Esophagus muscularis mucosa (tissue), 3 donors: ENCODE measurements at regions not wholly inside any gene's neighbourhood (a gene's known extent, or its start where the extent isn't known, plus 50 kb on each side); places are given as distances from the start of the nearest gene placed in this dataset.

Experiments
- CTCF ChIP-seq, 3 experiments: fragments of 200-600 bp in 2 of 3; fragments of 450-650 bp in 1 of 3; sonication (generic) in 2 of 3; IDR thresholded peaks; one replicate each; pipeline ENCODE4 v1.5.1; 2017 to 2019; ENCODE audit warnings: antibody characterized with exemption in 3 of 3, mild to moderate bottlenecking in 2 of 3, moderate library complexity in 1 of 3
- POLR2A ChIP-seq: fragments of 450-650 bp; IDR thresholded peaks from one replicate; pipeline ENCODE4 v1.6.1; 2017; ENCODE audit warnings: antibody characterized with exemption, moderate library complexity, mild to moderate bottlenecking, low read depth
- POLR2AphosphoS5 ChIP-seq, 2 donors: sonication (generic); formaldehyde crosslinking; IDR thresholded peaks; one replicate each; pipeline ENCODE4 v1.6.1; 2017; ENCODE audit warnings: antibody characterized with exemption in 2 of 2

DNA sequence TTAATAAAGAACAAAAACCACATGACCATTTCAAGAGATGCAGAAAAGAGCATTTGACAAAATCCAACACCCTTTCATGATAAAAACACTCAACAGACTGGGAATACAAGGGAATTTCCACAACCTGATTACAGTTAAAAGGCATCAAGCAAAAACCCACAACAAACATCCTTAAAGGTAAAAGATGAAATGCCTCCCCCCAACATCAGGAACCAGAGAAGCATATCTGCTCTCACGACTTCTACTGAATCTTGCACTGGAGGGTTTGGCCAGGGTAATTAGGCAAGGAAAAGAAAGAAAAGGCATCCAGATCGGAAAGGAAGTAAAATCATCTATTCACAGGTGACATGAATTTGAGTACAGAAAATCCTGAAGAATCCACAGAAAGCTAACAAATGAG lies 59.5 kb upstream of the SFMBT2 start:
- TF ChIP-seq CTCF (IDR thresholded peaks at IDR 0.05) (no peak), POLR2AphosphoS5 (IDR thresholded peaks at IDR 0.05) (no peak), POLR2A (no peak)
